ENCODE measurements at regions not wholly inside any gene's neighbourhood (a gene's known extent, or its start where the extent isn't known, plus 50 kb on each side); places are given as distances from the start of the nearest gene placed in this dataset.

DNA sequence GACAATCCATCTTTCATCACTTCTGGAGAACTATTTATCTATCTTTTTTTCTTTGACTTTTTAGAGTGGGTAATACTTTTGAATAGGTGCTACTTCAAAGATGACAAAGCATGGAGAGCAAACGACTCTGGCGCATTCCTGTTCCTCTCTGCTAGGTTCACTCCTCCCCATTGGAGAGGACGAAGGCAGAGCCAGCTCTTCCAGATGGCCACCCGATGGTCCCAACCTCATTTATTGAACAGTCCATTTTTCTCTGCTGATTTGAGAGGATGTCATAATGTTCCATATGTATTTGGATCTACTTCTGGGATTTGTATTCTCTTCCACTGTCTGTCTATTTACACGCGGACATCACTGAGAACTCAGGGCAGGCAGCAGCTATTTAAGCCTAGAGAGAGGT is 284.3 kb upstream of the CXCR4 start:
- TF ChIP-seq, protein P1, sequence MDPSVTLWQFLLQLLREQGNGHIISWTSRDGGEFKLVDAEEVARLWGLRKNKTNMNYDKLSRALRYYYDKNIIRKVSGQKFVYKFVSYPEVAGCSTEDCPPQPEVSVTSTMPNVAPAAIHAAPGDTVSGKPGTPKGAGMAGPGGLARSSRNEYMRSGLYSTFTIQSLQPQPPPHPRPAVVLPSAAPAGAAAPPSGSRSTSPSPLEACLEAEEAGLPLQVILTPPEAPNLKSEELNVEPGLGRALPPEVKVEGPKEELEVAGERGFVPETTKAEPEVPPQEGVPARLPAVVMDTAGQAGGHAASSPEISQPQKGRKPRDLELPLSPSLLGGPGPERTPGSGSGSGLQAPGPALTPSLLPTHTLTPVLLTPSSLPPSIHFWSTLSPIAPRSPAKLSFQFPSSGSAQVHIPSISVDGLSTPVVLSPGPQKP (CRISPR knock-in tag; IDR thresholded peaks at IDR 0.05), result no peak
- TF ChIP-seq EWSR1 (IDR thresholded peaks at IDR 0.05; ENCODE audit: borderline replicate concordance, low read depth, partially characterized antibody), result no peak
- TF ChIP-seq GATAD2A (IDR thresholded peaks at IDR 0.05), result no peak
